GM21825 (cell line): ENCODE measurements at regions not wholly inside any gene's neighbourhood (a gene's known extent, or its start where the extent isn't known, plus 50 kb on each side); places are given as distances from the start of the nearest gene placed in this dataset.

ENCODE experiments used
- ATAC-seq: cut with Tn5 transposase; IDR thresholded peaks from one replicate; pipeline ENCODE4 v1.9.1; 2021; ENCODE audit warnings: mild to moderate bottlenecking, moderate library complexity; ENCODE audit not compliant: unreplicated experiment

GRCh38 chr13:74219566-74219965 is 85.4 kb upstream of the KLF12 start:
- no peak for ATAC-seq

- ATAC-seq = no peak
These were observed 84.1 kb upstream of the KLF12 start for GRCh38 chr13:74218291-74218690.

DNA sequence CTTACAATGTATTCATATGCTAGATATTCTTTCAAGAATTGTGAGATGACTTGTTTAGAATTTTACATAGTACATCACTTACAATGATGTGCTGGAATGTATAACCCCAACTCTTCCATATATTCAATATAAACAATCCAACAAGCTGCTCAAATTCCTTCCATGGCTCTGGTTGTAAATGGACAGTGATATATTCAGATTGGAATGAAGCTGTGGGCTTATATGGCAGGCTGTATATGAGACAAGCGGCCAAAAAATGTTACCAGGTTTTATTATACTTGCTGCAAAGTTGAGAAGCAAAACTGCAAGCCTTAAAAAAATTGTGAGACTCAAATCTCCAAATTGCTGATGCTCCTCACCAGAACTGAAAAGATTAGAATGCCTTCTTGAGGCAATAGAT is 83.6 kb upstream of the KLF12 start:
- no peak for ATAC-seq

- ATAC-seq = no peak
These were observed 81.2 kb upstream of the KLF12 start for GRCh38 chr13:74215420-74215819.

- ATAC-seq = no peak
These were observed 80.1 kb upstream of the KLF12 start for GRCh38 chr13:74214321-74214720.

DNA sequence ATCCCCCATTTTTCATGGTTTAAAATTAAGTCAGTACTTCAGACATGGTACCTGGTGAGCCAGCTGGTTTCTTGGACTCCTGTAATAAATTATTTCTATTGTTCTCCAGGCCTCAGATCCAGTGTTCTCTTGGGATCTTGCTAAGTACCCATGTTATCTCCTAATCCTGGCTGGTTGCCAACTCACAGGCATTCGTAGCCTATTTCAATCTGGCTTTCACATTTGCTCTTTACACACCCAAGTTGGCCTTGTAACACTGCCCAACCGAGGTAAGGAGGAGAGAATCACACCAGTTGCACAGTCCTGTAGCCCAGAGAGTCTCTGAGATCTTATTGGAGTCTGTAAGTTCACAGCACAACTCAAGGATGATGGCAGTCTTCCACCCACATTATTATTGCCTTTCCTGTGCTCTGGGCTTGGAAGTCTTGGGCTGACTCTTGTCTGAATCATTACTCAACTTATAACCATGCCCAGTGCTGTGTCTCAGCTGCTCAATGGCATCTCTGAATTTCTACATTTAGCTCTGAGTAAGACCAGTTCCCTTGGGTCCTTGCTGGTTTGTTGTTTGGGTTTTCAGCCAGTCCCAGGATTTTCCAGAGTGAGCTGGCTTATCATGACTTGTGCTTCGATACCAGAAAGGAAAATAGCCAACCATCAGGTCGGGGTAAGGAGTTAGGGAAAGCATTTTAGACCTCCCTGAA is 76.6 kb upstream of the KLF12 start:
- ATAC-seq = no peak

- ATAC-seq = no peak
These were observed 72.7 kb upstream of the KLF12 start for GRCh38 chr13:74206855-74207254.

DNA sequence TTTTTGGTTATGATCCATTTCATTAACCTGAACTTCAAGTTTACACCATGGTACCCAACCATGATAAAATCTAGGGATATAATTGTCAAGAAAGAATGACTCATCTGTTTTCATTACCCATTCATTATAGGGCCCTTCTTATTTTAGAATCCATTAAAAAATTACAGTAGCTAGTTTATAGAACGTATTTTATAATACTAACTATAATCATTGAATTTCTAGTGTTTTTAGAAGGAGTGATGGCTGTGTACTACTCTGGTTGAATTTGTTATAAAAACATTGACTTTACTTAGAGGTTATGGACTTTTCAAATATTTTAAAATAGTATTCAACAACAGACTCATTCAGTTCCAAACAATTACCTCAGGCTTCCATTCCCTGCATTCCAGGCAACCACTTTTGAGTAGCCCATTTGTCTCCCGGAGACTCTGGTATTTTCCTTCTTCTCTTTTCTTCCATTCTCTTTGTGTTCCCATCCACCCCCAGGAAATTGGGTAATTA is 71.9 kb upstream of the KLF12 start:
- ATAC-seq = no peak

GRCh38 chr13:74205313-74205690 is 71.1 kb upstream of the KLF12 start:
- no peak for ATAC-seq

DNA sequence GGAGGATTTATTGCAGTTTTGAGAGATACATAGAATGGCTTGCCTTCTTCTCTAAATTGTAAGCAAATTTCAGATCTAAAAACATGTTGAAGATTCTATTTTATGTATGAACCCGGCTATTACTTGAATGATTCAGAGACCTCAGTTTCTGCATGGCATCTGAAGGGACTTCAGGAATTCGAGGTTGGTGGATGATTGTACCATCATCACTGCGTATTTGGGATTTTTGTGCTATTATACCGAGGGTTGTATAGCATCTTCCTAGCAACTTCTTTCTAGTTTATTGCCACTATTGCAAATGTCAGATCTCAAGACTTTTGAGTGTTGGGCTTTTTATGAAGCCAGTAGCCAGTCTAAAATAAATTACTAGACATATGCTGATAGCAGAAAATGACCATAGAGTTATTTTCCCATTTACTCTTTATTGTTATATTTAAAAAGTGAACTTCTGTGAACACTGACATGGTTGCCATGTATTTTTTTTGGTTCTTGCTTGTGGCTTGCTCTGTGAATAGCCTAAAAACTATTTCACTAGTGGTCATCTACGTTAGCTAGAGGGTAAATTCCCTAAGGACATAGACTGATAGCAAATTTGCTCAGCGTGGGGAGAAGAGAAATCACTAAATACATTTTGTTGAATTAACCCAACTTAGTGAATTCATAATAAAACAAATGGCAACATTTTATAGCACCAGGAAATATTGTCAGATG is 70.6 kb upstream of the KLF12 start:
- no peak for ATAC-seq

DNA sequence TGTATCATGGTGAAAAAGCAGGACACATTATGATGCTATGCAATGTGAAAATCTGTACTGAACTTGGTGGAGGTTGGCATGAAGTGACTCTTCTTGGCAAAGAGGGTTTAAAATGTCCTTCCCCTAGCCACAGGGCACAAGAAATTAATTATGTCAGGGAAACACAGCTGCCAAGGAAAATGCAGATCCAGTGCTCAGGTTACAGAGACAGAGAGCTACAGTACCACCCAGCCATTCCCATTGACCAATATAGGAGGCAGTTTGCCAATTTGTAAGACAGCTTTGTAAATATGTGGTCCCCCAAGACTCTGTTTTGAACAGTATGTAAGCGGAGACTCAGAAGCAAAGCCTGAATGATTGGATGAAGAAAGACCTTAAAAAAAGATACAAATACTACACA is 69.4 kb upstream of the KLF12 start:
- no peak for ATAC-seq

DNA sequence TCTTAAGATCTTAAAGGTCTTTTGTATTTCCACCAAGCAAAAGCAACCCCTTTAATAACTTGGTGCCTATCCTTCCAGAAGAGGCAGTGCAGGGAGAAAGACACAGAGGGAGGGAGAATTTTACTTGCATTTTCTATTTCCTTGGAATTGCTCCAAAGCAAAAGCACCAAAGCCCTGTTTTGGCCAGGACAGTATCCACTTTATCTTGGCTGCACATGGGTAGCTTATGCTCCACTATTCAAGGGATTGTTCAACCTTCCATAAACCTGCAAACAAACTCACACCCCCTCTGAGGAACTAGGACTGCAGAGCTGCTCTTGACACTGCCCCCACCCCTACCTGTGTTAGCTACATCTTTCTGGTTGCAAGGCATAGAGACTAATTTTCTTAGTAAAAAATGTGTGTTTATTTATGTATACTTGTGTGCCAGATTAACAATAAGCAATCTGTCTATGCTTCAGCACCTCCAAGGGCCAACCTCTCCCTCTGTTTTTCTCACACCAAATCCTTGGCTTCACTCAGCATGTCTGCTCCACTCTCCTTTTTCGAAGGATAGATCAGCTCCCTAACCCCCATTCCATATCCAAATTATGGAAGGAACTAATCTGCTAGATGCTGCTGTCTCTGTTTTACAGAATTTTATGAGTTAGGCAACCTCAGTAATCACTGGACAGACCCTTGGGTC is 68.1 kb upstream of the KLF12 start:
- no peak for ATAC-seq

- ATAC-seq = no peak
These were observed 67.3 kb upstream of the KLF12 start for GRCh38 chr13:74201530-74201929.

DNA sequence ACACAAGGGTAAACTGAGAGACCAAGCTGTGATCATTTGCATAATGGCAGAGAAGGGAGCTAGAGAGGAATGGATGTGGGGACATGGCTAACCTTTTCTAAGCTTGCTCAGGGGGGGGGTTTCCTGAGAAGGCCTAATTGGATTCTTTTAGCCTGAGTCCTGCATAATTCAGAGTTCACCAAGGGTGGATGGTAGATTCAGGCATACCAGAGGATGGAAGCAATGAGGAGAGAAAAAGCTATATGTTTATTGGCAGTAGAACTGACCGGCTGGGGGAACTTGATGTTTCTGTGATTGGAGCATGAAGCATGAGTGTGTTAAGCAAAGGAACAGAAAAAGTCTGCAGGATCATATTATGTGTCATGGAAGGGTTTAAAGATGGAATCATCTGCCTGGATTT is 65.9 kb upstream of the KLF12 start:
- ATAC-seq = no peak

GRCh38 chr13:74197677-74198429 is 63.6 kb upstream of the KLF12 start:
- no peak for ATAC-seq

- ATAC-seq = no peak
These were observed 60.6 kb upstream of the KLF12 start for GRCh38 chr13:74194846-74195245.

DNA sequence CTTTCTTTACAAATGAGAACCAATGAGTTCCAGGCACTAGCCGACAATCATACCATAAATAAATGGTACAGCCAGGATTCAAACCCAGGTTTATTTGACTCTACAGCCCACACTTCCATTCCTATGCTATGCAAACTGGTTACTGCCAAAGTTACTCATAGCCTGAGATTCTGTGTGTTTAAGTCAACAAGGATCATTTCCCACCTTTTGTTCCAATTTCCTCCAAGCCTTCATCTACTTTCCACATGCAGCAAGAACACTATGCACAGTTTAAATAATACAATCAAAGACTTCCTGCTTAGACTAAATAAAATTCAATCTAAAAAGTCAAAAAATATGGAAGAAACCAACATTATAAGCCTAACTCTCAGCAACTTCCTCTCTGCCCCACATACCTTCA is 59.2 kb upstream of the KLF12 start:
- ATAC-seq = no peak

GRCh38 chr13:74191410-74191809 is 57.2 kb upstream of the KLF12 start:
- no peak for ATAC-seq

GRCh38 chr13:74190999-74191398 is 56.8 kb upstream of the KLF12 start:
- ATAC-seq = no peak

DNA sequence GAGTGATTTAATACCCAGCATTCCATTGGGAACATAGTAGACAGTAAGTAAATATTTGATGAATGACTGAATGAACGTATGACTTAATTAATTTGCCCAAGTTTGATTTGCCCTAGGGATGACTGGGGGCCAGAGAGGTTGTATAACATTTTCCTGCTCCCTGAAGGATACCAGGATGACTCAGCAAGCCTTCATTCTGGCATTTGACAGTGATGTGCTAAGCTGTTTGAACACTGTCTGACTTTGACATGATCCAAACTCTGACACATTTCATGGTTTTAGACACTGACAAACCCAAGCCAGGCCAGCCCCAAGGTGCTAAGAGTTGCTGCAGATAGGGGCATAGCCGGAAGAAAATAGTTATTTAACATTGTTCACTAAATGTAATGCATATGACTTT is 53.4 kb upstream of the KLF12 start:
- ATAC-seq = no peak

DNA sequence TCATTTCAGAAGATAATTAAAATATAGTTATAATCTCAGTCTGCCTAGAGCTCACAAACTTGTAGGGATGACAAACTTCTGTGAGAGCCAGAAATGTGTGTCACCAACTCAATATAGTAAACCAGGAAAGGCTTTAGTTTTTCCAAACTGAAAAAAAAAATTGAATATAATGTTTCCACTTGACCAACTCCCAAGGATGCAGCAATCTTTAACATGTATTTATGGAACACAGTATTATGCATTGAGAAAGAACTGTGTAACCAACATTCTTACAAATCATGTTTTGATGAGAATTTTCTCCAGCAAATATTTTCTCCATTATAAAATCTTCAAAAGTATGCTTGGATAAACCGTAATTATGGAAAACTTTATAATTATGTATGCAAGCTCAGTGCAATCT is 50.1 kb upstream of the KLF12 start:
- ATAC-seq = no peak
